Upper lobe of left lung (tissue), 4 donors: ENCODE measurements at regions not wholly inside any gene's neighbourhood (a gene's known extent, or its start where the extent isn't known, plus 50 kb on each side); places are given as distances from the start of the nearest gene placed in this dataset.

Source experiments
- CTCF ChIP-seq, 6 experiments: fragments of 450-650 bp in 4 of 6; fragments of 200-600 bp in 2 of 6; sonication (generic) in 2 of 6; IDR thresholded peaks; one replicate each; pipeline ENCODE4 v1.5.1; 2016 to 2019; ENCODE audit warnings: antibody characterized with exemption in 6 of 6
- EP300 ChIP-seq, 4 donors: sonication (generic); formaldehyde crosslinking; IDR thresholded peaks; one replicate each; pipeline ENCODE4 v1.5.1; 2017; ENCODE audit warnings: antibody characterized with exemption in 4 of 4, control low read depth in 2 of 4

GRCh38 chr1:101150670-101151069 is 86.1 kb upstream of the S1PR1 start:
- TF ChIP-seq EP300 (IDR thresholded peaks at IDR 0.05) (no peak), CTCF (IDR thresholded peaks at IDR 0.05) (no peak)
